ENCODE measurements at regions not wholly inside any gene's neighbourhood (a gene's known extent, or its start where the extent isn't known, plus 50 kb on each side); places are given as distances from the start of the nearest gene placed in this dataset.

- TF ChIP-seq CTCF (IDR thresholded peaks at IDR 0.05; ENCODE audit: poor library complexity) (no peak), EZH2phosphoT487 (IDR thresholded peaks at IDR 0.05; ENCODE audit: low read depth, severe bottlenecking, unreplicated experiment) (no peak)
Measured at GRCh38 chr2:189312211-189312610, 129.1 kb upstream of the WDR75 start.
